HepG2 (cell line): ENCODE measurements at regions not wholly inside any gene's neighbourhood (a gene's known extent, or its start where the extent isn't known, plus 50 kb on each side); places are given as distances from the start of the nearest gene placed in this dataset.

Experiments
- ATAC-seq: fragments of 200-7000 bp; cut with Tn5 transposase; 3 replicates; pipeline ENCODE4 v1.9.1; 2020; ENCODE audit warnings: mild to moderate bottlenecking, moderate library complexity
- BruUV-seq: library from RNA; stranded (reverse); fragments of 400-500 nt; replicated peaks from 2 replicates; lab custom pipeline; 2021; lab: Mats Ljungman, UMichigan
- CTCF ChIA-PET: fragments of 300-600 bp; formaldehyde crosslinking; extraction: SDS; loops from one replicate; lab custom pipeline; 2021; ENCODE audit warnings: low total read pairs, inconsistent platforms, low intra/inter-chr PET ratio; lab: Yijun Ruan, JAX
- POLR2A ChIA-PET: fragments of 350-600 bp; sonication (Branson Sonifier 250); formaldehyde crosslinking; loops from one replicate; lab custom pipeline; 2020; ENCODE audit warnings: antibody characterized with exemption, inconsistent platforms; lab: Yijun Ruan, JAX
- DNase-seq: peaks from one replicate; pipeline ENCODE4 v3.0.0-alpha.2; 2015; ENCODE audit warnings: low spot score
- FAIRE-seq: peaks from 3 replicates; lab custom pipeline; 2011; peaks lifted over from hg19 to GRCh38; lab: Jason Lieb, UNC
- H2AFZ ChIP-seq: one replicate; pipeline ENCODE4 v1.6.1; 2011; ENCODE audit warnings: low read length, inconsistent platforms
- H3K27ac ChIP-seq: fragments of 300-600 bp; 3 replicates; pipeline ENCODE4 v1.8.0; 2011; ENCODE audit warnings: mixed run types, mild to moderate bottlenecking, mixed read lengths, low read length, inconsistent platforms; ENCODE audit not compliant: insufficient read depth; ENCODE audit errors: extremely low read length
- H3K27me3 ChIP-seq, 2 experiments: fragments of 200-600 bp in 1 of 2; 2 replicates in 1 of 2; 3 replicates in 1 of 2; pipeline versions ENCODE4 v1.6.0 to v1.8.0; 2011; ENCODE audit warnings: low read length in 2 of 2, mild to moderate bottlenecking in 2 of 2, moderate library complexity in 2 of 2, inconsistent platforms in 1 of 2; ENCODE audit not compliant: insufficient read depth in 2 of 2, control insufficient read depth in 1 of 2
- H3K36me3 ChIP-seq, 2 experiments: fragments of 200-600 bp in 1 of 2; replicated peaks in 1 of 2; 2 replicates in 1 of 2; 3 replicates in 1 of 2; pipeline versions ENCODE4 v1.5.1 to v1.8.0; 2011; ENCODE audit warnings: low read length in 2 of 2, inconsistent platforms in 1 of 2; ENCODE audit not compliant: insufficient read depth in 2 of 2, control insufficient read depth in 1 of 2
- H3K4me1 ChIP-seq: 2 replicates; pipeline ENCODE4 v1.5.1; 2012; ENCODE audit warnings: low read length, inconsistent platforms; ENCODE audit not compliant: insufficient read depth
- H3K4me2 ChIP-seq: 2 replicates; pipeline ENCODE4 v1.6.0; 2011; ENCODE audit warnings: low read depth, low read length, inconsistent platforms
- H3K4me3 ChIP-seq, 3 experiments: fragments of 200-600 bp in 1 of 3; sonication (generic), shearing (Covaris generic) in 1 of 3; replicated peaks in 1 of 3; 2 replicates each; pipeline ENCODE4 v1.5.1; 2011 to 2016; ENCODE audit warnings: low read length in 3 of 3, inconsistent platforms in 2 of 3, low read depth in 2 of 3, mild to moderate bottlenecking in 2 of 3, control low read depth in 1 of 3, mixed read lengths in 1 of 3; ENCODE audit not compliant: insufficient read depth in 1 of 3
- H3K79me2 ChIP-seq: one replicate; pipeline ENCODE4 v1.6.1; 2011; ENCODE audit warnings: low read length, inconsistent platforms; ENCODE audit not compliant: insufficient read depth
- H3K9ac ChIP-seq: 2 replicates; pipeline ENCODE4 v1.6.0; 2011; ENCODE audit warnings: mild to moderate bottlenecking, low read depth, low read length, inconsistent platforms; ENCODE audit not compliant: insufficient read depth
- H3K9me3 ChIP-seq: 2 replicates; pipeline ENCODE4 v1.5.1; 2012; ENCODE audit warnings: mild to moderate bottlenecking, low read length
- H4K20me1 ChIP-seq: 2 replicates; pipeline ENCODE4 v1.6.0; 2011; ENCODE audit warnings: inconsistent platforms, mild to moderate bottlenecking, low read length, moderate library complexity; ENCODE audit not compliant: insufficient read depth
- ATF7-NPFF ChIP-seq: sonication (generic); formaldehyde crosslinking; IDR thresholded peaks from 2 replicates; pipeline ENCODE4 v1.8.1; 2023; ENCODE audit warnings: mild to moderate bottlenecking, low read depth, missing genetic modification reagents, moderate library complexity
- CHD2 ChIP-seq: IDR thresholded peaks from 2 replicates; pipeline ENCODE4 v1.6.1; 2011; ENCODE audit warnings: low read depth, low read length, improper control_type of control experiment
- ELF3 ChIP-seq: IDR thresholded peaks from 2 replicates; pipeline ENCODE4 v1.6.1; 2016; ENCODE audit warnings: missing genetic modification reagents, missing compliant biosample characterization
- HNF4A ChIP-seq: sonication (generic); formaldehyde crosslinking; IDR thresholded peaks from 2 replicates; pipeline ENCODE4 v1.4.0; 2020; ENCODE audit warnings: missing genetic modification reagents
- JUN ChIP-seq: sonication (generic); formaldehyde crosslinking; IDR thresholded peaks from 2 replicates; pipeline ENCODE4 v1.4.0; 2020; ENCODE audit warnings: mild to moderate bottlenecking, missing genetic modification reagents
- NFIC ChIP-seq: IDR thresholded peaks from 2 replicates; pipeline ENCODE4 v1.6.1; 2012; ENCODE audit warnings: mild to moderate bottlenecking, low read length, inconsistent platforms
- NFKBIZ ChIP-seq: IDR thresholded peaks from 2 replicates; pipeline ENCODE4 v1.6.1; 2018; ENCODE audit warnings: missing genetic modification reagents, missing compliant biosample characterization
- NR2F2 ChIP-seq: IDR thresholded peaks from 2 replicates; pipeline ENCODE4 v1.6.1; 2012; ENCODE audit warnings: low read depth, inconsistent platforms, borderline replicate concordance
- SSRP1 ChIP-seq: IDR thresholded peaks from 2 replicates; pipeline ENCODE4 v1.6.1; 2016; ENCODE audit warnings: control low read depth
- ZFYVE20 ChIP-seq: sonication (generic); formaldehyde crosslinking; IDR thresholded peaks from 2 replicates; pipeline ENCODE4 v1.8.0; 2023; ENCODE audit warnings: low read depth, mild to moderate bottlenecking, moderate library complexity, missing genetic modification reagents, borderline replicate concordance
- ZNF230 ChIP-seq: sonication (generic); formaldehyde crosslinking; IDR thresholded peaks from 2 replicates; pipeline ENCODE4 v1.4.0; 2020; ENCODE audit warnings: mild to moderate bottlenecking, missing genetic modification reagents
- ZNF331 ChIP-seq: sonication (generic); formaldehyde crosslinking; IDR thresholded peaks from 2 replicates; pipeline ENCODE4 v1.4.0; 2020; ENCODE audit warnings: missing genetic modification reagents
- ZNF530 ChIP-seq: sonication (generic); formaldehyde crosslinking; IDR thresholded peaks from 2 replicates; pipeline ENCODE4 v1.5.0; 2020; ENCODE audit warnings: low read depth, mild to moderate bottlenecking, missing genetic modification reagents
- ZNF616 ChIP-seq: sonication (generic); formaldehyde crosslinking; IDR thresholded peaks from 2 replicates; pipeline ENCODE4 v1.5.0; 2020; ENCODE audit warnings: low read depth, mild to moderate bottlenecking, missing genetic modification reagents
- ZNF619 ChIP-seq: sonication (generic); formaldehyde crosslinking; IDR thresholded peaks from 2 replicates; pipeline ENCODE4 v1.4.0; 2020; ENCODE audit warnings: mild to moderate bottlenecking, missing genetic modification reagents
- ZNF720 ChIP-seq: sonication (generic); formaldehyde crosslinking; IDR thresholded peaks from 2 replicates; pipeline ENCODE4 v1.4.0; 2020; ENCODE audit warnings: missing genetic modification reagents
- ZNF780A ChIP-seq: sonication (generic); formaldehyde crosslinking; IDR thresholded peaks from 2 replicates; pipeline ENCODE4 v1.8.0; 2022; ENCODE audit warnings: mild to moderate bottlenecking, missing genetic modification reagents, moderate library complexity
- ZNF788 ChIP-seq: sonication (generic); formaldehyde crosslinking; IDR thresholded peaks from 2 replicates; pipeline ENCODE4 v1.5.0; 2020; ENCODE audit warnings: mild to moderate bottlenecking, missing genetic modification reagents, borderline replicate concordance
- ZNF850 ChIP-seq: sonication (generic); formaldehyde crosslinking; conservative IDR thresholded peaks from 2 replicates; pipeline ENCODE4 v1.9.0; 2021; ENCODE audit warnings: mild to moderate bottlenecking, missing genetic modification reagents
- ZNF879 ChIP-seq: sonication (generic); formaldehyde crosslinking; IDR thresholded peaks from 2 replicates; pipeline ENCODE4 v1.8.1; 2023; ENCODE audit warnings: missing genetic modification reagents
- ZSCAN21 ChIP-seq: sonication (generic); formaldehyde crosslinking; IDR thresholded peaks from 2 replicates; pipeline ENCODE4 v1.8.0; 2022; ENCODE audit warnings: mild to moderate bottlenecking, missing genetic modification reagents, moderate library complexity, borderline replicate concordance
- ZSCAN29 ChIP-seq: sonication (generic); formaldehyde crosslinking; conservative IDR thresholded peaks from 2 replicates; pipeline ENCODE4 v1.4.0; 2020; ENCODE audit warnings: mild to moderate bottlenecking, missing genetic modification reagents
- ZSCAN30 ChIP-seq: sonication (generic); formaldehyde crosslinking; IDR thresholded peaks from 2 replicates; pipeline ENCODE4 v1.5.0; 2020; ENCODE audit warnings: mild to moderate bottlenecking, missing genetic modification reagents
- in situ Hi-C: cut with HindIII; loops from 2 replicates; pipeline ENCODE4 v1.10.0; 2017; ENCODE audit warnings: low pct_unique_long_range_greater_than_20kb; ENCODE audit not compliant: extremely low pct_ligation_motif_present
- intact Hi-C: fragments of 100-400 bp; cut with micrococcal nuclease; formaldehyde crosslinking; loops from one replicate; pipeline ENCODE4 v1.10.0; 2022; ENCODE audit not compliant: unreplicated experiment
- TF ChIP-seq, protein P1 (sequence below): sonication (generic); formaldehyde crosslinking; IDR thresholded peaks from 2 replicates; pipeline ENCODE4 v1.4.0; 2020; ENCODE audit warnings: missing genetic modification reagents
- TF ChIP-seq, protein P2 (sequence below): sonication (generic); formaldehyde crosslinking; IDR thresholded peaks from 2 replicates; pipeline ENCODE4 v1.8.1; 2023; ENCODE audit warnings: mild to moderate bottlenecking, missing genetic modification reagents, borderline replicate concordance

DNA sequence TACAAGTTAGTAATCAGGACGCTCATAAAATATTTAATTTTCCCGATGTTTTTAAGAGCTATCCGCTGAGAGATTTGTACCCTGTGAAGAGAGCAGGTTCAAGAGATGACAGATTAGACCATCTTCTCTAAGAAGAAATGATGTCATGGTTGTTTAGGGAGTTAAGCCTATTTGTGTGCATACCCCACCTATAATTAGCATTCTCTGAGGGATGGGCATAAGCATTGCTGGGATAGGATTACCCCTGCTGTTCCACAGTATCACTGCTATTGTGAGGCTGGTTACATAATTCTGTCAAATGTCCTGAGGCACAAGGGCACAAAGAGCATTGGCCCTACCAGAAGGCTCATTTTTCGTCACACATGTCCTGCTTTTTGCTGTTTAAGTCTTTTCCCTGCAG, 687.0 kb downstream of the CETN3 start (continued):
- TF ChIP-seq, protein P1, sequence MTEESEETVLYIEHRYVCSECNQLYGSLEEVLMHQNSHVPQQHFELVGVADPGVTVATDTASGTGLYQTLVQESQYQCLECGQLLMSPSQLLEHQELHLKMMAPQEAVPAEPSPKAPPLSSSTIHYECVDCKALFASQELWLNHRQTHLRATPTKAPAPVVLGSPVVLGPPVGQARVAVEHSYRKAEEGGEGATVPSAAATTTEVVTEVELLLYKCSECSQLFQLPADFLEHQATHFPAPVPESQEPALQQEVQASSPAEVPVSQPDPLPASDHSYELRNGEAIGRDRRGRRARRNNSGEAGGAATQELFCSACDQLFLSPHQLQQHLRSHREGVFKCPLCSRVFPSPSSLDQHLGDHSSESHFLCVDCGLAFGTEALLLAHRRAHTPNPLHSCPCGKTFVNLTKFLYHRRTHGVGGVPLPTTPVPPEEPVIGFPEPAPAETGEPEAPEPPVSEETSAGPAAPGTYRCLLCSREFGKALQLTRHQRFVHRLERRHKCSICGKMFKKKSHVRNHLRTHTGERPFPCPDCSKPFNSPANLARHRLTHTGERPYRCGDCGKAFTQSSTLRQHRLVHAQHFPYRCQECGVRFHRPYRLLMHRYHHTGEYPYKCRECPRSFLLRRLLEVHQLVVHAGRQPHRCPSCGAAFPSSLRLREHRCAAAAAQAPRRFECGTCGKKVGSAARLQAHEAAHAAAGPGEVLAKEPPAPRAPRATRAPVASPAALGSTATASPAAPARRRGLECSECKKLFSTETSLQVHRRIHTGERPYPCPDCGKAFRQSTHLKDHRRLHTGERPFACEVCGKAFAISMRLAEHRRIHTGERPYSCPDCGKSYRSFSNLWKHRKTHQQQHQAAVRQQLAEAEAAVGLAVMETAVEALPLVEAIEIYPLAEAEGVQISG (CRISPR knock-in tag) = no peak
- TF ChIP-seq ZNF616 (no peak), NFIC (no peak), NFKBIZ (CRISPR knock-in tag) (no peak), ZNF619 (CRISPR knock-in tag) (no peak), CHD2 (no peak), ZNF788 (CRISPR knock-in tag) (no peak), ZSCAN30 (CRISPR knock-in tag) (no peak), ZSCAN21 (CRISPR knock-in tag) (no peak)

DNA sequence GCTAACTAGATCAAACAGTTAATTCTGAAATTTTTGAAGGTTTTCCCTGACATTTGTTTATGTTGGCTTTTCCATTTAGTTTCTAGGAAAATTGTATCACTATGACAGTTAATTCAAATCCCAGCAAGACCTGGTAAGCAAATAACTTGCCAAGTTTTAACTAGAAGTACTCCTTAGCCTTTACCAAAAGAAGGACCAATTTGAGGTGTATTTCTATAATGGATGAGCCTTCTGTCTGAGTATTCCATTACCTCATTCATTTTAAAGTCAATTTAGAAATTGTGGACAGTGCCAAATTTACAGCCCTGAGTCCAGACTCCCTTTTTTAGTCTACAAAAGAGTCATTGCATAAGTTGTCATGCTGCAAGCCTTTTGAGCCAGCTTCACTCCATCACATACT, 687.6 kb downstream of the CETN3 start:
- DNase-seq (no peak), ATAC-seq (no peak), FAIRE-seq (no peak)
- Histone ChIP-seq H3K36me3 (no peaks in the 10 kb centered on the region), H3K4me1 (no peaks in the 10 kb centered on the region), H3K79me2 (no peaks in the 10 kb centered on the region), H3K4me3 (no peak overlapping the region), H3K4me2 (no peak overlapping the region), H3K27ac (no peak overlapping the region), H3K27me3 (no peaks in the 10 kb centered on the region), H3K9ac (no peak overlapping the region), H2AFZ (no peak overlapping the region), H3K9me3 (no peaks in the 10 kb centered on the region), H4K20me1 (no peaks in the 10 kb centered on the region)
- in situ Hi-C loops (no loop called here), intact Hi-C loops (no loop called here)
- BruUV-seq = no TSS peak
- ChIA-PET CTCF (no interaction called here), POLR2A (no interaction called here)
- TF ChIP-seq ZFYVE20 (CRISPR knock-in tag) (no peak), NR2F2 (no peak), ZNF720 (CRISPR knock-in tag) (no peak), ELF3 (CRISPR knock-in tag) (no peak), ZNF331 (CRISPR knock-in tag) (no peak), ZSCAN29 (no peak), ZNF230 (CRISPR knock-in tag) (no peak), JUN (CRISPR knock-in tag) (no peak), ZNF530 (no peak), ATF7-NPFF (no peak), ZNF850 (CRISPR knock-in tag) (no peak), SSRP1 (CRISPR knock-in tag) (no peak), ZNF780A (CRISPR knock-in tag) (no peak), ZNF879 (CRISPR knock-in tag) (no peak), HNF4A (CRISPR knock-in tag) (no peak)
- TF ChIP-seq, protein P2, sequence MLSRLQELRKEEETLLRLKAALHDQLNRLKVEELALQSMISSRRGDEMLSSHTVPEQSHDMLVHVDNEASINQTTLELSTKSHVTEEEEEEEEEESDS (CRISPR knock-in tag) = no peak
